DLD1 (cell line): ENCODE measurements at regions not wholly inside any gene's neighbourhood (a gene's known extent, or its start where the extent isn't known, plus 50 kb on each side); places are given as distances from the start of the nearest gene placed in this dataset.

Experiments
- in situ Hi-C: cut with HindIII; loops from 2 replicates; pipeline ENCODE4 v1.10.0; 2017; ENCODE audit warnings: low sequenced_read_pairs

GRCh38 chr17:79152636-79153035, 78.0 kb downstream of the ENGASE start:
- in situ Hi-C loops: no loop called here

GRCh38 chr17:79152110-79152509, 77.5 kb downstream of the ENGASE start:
- in situ Hi-C loops: no loop called here

DNA sequence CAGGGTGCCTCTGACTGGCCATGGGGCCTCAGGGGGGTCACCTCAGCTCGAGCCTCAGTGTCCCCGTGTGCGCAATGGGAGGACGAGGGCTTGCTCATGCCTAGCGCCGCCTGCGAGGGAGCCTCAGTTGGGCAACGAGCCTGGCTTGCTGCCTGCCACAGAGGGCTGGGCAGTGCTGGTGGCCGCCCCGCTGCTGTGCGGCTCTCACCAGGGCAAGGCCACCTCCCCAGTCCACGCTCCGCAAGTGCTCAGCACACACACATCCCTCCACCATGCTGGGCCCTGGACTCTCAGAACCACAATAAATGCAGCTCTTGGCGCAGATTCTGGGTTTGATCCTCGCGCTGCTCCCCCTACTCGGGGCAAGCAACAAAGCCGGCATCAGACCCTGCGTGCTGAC, 76.2 kb downstream of the ENGASE start:
- in situ Hi-C loops: no loop called here

DNA sequence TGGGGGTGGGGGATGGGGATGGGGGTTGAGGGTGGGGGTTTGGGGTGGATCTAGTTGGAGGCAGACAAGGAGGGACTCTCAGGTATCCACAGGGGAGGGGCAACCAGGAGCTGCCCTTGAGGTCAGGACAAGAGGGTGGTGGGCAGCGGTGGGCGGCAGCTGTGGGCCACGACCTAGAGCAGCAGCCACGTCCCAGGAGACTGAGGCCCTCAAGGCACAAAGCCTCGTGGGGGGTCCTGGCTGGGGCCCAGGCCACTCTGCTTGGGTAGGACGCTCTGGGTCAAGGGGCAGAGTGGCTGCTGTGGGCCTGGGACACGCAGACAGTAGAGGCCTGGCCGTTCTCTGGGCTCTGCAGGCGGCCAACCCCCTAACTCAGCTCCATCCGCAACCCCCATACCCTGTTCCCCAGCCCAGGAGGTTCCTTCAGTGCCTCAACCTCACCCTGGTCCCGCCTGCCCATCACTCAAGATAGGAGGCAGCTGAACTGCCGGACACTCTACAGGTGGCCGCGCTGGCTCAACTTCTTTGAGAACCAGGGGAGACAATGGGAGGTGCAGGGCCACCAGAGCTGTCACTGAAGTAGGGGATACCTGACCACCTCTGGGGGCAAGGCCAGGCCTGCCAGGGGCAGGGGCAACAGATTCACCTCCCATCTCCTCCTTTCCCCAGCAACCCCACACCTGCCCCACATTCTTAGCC, 75.6 kb downstream of the ENGASE start:
- in situ Hi-C loops: no loop called here

- in situ Hi-C loops: loop anchor here (5.0 kb wide), 1 partner anchor 56 kb away; no protein-coding TSS in a partner anchor
Measured at GRCh38 chr17:79148584-79148983, 74.0 kb downstream of the ENGASE start.

DNA sequence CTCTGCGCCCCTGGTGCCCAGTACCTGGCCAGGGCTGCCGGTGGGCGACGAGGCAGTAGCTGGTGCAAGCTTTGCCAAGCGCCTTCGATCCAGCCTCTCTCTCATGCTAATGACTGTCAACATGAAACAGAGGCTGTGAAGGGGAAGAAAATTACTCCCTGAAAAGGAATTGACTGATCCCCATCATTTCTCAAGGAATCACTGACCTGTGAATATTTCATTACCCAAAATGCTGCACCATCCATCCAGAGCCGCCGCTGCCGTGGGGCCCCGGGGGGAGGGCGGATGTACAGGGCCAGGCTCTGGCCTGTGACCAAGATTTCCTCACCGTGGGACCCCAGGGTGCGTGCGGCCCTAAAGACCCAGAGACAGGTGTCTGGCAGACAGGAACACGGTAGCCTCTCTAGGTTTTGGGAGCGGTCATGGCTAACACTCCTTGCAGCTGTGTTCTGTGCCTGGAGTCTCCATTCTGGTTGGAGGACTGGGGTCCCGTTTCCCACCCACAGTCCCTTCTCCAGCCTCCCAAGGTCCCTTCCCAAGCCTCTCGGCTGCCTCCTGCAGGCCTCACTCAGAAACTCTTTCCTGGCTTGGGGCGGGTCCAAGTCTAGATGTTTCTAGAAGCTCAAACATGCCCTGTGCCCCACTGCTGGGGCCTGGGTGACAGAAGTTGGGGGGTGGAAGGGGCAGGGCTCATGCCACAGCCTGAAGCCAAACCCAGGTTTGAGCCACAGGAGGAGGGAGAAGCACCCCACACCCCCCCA, 73.3 kb downstream of the ENGASE start:
- in situ Hi-C loops: loop anchor here (5.0 kb wide), 1 partner anchor 56 kb away; no protein-coding TSS in a partner anchor

GRCh38 chr17:79146562-79146961, 71.9 kb downstream of the ENGASE start:
- in situ Hi-C loops: loop anchor here (5.0 kb wide), 1 partner anchor 54 kb away; no protein-coding TSS in a partner anchor

DNA sequence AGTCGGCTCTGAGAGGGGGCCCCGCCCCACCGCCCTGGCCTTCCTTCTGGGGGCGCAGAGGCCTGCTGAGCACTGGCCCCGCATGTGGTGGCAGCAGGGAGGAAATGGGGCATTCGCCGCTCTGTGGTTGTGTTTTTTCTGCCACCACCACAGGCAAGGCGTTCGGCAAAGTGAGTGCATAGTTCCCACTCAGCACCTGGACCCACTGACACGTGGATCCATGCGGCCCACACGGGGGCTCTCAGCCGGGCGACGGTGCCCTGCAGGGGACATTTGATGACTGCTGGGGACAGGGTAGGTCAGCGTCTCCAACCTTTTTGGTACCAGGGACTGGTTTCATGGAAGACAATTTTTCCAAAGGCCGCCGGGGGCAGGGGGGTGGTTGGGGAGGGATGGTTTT, 70.9 kb downstream of the ENGASE start:
- in situ Hi-C loops: loop anchor here (5.0 kb wide), 1 partner anchor 53 kb away; no protein-coding TSS in a partner anchor

DNA sequence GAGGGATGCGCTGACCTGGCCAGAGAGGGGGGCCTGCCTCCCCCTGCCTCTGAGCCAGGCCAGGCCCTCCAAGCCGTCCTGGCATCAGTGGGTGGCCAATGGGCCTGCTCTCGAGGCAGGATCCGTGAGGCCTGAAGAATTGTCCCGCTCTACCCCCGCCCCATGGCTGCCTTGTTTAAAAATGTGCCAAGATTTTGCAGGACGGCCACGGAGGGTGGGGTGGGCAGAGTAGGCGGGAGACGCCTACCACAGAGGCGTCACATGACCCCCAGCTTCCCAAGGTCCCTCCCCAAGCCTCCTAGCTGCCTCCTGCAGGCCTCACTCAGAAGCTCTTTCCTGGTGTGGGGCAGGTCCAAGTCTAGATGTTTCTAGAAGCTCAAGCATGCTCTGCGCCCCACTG, 69.5 kb downstream of the ENGASE start:
- in situ Hi-C loops: no loop called here

- in situ Hi-C loops: no loop called here
Measured at GRCh38 chr17:79142375-79142774, 67.8 kb downstream of the ENGASE start.

DNA sequence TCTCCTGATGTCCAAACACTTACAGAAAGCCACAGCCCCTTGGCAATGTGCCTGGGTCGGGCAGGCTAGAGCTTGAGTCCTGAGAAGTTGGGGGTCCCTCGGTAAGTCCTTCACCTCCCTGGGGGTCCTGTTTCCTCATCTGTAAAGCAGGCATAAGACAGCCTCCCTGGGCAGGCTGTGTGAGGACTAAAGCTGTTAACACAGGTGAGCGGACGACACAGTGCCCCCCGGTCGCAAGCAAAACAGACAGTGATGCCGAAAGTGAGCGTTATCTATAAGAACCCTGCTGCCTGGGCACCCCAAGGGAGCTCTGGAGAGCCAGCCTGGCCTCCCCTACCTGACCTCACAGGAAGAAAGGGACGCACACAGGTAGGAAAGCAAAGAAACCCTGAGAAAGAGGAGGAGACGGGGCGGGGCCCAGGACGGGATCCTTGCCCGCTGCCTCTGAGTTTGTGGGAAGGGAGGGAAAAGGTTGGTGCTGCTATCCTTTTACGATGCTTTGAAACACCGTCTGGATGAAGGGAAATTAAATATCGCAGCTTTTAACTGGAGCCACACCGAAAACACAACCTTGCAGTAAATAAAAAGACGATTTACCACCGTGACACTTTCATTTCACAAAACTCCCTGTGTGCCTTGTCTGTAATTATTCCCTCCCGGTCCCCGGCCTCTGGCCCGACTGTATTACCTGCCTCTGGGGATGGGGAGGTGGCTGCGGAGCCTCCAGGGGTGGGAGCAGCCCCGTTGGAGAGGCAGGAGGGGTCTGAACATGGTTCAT, 67.1 kb downstream of the ENGASE start:
- in situ Hi-C loops: no loop called here

DNA sequence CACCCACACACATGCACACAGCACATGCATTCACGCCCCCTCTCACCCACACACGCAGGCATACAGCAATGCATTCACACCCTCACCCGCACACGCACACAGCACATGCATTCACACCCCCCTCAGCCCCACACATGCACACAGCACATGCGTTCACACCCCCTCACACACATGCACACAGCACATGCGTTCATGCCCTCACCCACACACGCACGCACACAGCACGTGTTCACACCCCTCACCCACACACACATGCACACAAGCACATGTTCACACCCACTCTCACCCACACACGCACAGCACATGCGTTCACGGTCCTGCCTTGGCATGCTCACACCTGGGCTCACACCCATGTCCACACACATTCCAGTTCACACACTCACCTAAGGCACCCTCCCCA, 64.2 kb downstream of the ENGASE start:
- in situ Hi-C loops: no loop called here

DNA sequence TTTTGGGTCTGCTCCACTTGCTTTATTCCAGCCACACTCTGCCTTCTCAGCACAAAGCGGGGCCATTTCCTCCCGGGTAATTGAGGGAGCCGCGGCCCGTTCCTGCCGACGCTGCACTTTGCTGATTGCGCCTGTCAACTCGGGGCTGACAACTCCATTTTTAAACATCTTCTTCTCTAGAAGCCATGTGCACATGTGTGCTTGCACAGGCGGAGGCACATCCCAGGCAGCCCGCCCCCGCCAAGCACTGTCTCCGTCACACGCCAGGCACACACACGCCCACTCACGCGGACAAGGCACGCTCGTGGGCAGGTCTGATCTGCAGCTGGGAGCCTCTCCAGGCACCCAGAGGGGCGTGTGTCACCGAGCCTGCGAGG, 63.2 kb downstream of the ENGASE start:
- in situ Hi-C loops: no loop called here

DNA sequence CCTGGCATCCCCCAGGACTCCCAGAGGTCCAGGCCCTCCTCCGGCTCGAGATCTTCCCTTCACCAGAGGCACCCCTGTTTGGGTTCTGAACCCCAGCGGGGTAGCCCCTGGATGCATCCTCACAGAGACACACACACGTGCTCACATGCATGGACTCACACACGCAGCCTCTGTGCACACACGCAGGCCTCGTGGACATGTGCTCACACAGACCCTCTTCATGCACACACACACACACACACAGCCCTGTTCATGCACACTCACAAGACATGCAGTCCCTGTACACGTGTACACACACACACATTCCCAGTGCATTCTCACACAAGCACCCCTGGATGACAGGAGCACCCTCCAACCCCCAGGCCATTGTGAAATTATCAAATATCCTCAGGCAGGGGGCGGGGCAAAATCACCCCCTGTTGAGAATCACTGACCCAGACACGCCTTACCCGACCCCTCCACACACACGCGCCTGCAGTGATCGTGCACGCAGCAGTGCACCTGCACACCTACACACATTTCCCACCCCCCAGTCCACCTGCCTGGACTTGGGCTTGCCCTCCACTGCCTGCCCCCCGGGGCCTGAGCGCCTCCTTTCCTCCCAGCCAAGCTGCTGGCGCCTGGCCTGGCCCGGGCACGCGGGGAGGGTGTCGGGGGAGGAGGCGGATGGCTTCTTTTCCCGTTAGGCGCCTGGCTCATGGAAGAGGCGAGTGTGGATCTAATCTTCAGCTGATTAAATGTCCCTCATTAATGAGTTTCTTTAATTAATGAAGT, 62.6 kb downstream of the ENGASE start:
- in situ Hi-C loops: no loop called here

GRCh38 chr17:79136596-79136995, 62.0 kb downstream of the ENGASE start:
- in situ Hi-C loops: no loop called here
